ENCODE measurements at regions not wholly inside any gene's neighbourhood (a gene's known extent, or its start where the extent isn't known, plus 50 kb on each side); places are given as distances from the start of the nearest gene placed in this dataset.

DNA sequence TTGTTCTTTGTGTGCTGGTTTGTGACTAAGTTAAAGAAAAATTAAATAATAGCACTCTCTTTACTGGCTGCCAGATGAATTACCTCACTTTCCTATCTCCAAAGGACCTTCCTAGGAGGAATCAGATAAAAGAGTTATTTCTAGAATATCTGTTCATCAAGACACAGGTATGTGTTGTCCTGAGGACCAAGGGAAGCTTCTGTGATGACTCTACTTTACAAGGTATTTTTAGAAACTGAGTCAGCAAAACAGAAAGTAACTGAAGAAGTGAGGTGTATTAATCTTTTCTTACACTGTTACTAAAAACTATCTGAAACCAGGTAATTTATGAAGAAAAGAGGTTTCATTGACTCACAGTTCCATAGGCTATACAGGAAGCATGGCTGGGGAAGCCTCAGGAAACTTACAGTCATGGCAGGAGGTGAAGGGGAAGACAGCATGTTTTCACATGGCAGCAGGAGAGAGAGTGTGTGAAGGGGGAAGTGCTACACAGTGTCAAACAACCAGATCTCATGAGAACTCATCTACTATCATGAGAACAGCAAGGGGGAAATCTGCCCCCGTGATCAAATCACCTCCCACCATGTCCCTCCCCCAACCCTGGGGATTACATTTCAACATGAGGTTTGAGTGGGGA, 189.2 kb upstream of the DMAC1 start:
- TF ChIP-seq EP300 (IDR thresholded peaks at IDR 0.05) (no peak), POLR2A (IDR thresholded peaks at IDR 0.05) (no peak), POLR2AphosphoS5 (IDR thresholded peaks at IDR 0.05) (no peak), CTCF (IDR thresholded peaks at IDR 0.05) (no peak)
- Histone ChIP-seq H3K4me3 (no peak overlapping the region), H3K36me3 (no peaks in the 10 kb centered on the region), H3K9me3 (no peaks in the 10 kb centered on the region), H3K27ac (no peak overlapping the region), H3K4me1 (no peaks in the 10 kb centered on the region), H3K27me3 (no peaks in the 10 kb centered on the region)
- intact Hi-C loops (cut with DNase I; ENCODE audit: low total_unique reads): no loop called here
- no peak for DNase-seq
- 68 to 89% (median 79%) methylated on average over 1 of the region's 1 CpG for WGBS, 5 donors

- 74 to 84% (median 80%) methylated on average over 5 of the region's 5 CpGs for WGBS, 5 donors
- Histone ChIP-seq H3K9me3 (no peaks in the 10 kb centered on the region), H3K27ac (no peak overlapping the region), H3K27me3 (no peaks in the 10 kb centered on the region), H3K4me1 (peaks cover 0 to 4% (median 1%) of the 10 kb centered on the region in 4 donors), H3K4me3 (no peak overlapping the region), H3K36me3 (no peaks in the 10 kb centered on the region)
- TF ChIP-seq POLR2AphosphoS5 (IDR thresholded peaks at IDR 0.05): no peak
- no peak for TF ChIP-seq POLR2A (IDR thresholded peaks at IDR 0.05)
- no peak for TF ChIP-seq EP300 (IDR thresholded peaks at IDR 0.05)
- no peak for TF ChIP-seq CTCF (IDR thresholded peaks at IDR 0.05)
- DNase-seq: no peak
- intact Hi-C loops (cut with DNase I; ENCODE audit: low total_unique reads): no loop called here
These were observed 185.1 kb upstream of the DMAC1 start for GRCh38 chr9:7984692-7985091.

DNA sequence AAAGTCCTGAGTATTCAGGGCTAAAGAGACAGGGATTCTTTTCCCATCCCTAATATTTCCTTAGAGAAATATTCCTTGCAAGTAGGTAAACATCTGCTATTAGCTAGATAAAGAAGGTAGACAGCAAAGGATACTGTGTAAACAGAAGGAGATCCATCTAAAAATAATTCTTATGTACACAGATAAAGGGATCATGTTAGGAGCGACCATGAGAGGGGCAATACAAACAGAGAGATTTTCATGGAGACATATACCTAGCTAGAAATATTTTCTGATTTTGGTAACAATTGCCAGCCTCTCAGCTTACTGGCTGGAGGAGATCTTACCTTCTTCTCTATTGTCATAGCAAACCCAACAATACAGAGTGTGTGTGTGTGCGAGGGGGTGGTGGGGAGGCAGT, 184.6 kb upstream of the DMAC1 start:
- Histone ChIP-seq H3K27ac (no peak overlapping the region), H3K4me1 (peaks cover 0 to 4% (median 1%) of the 10 kb centered on the region in 4 donors), H3K4me3 (no peak overlapping the region), H3K27me3 (no peaks in the 10 kb centered on the region), H3K36me3 (no peaks in the 10 kb centered on the region), H3K9me3 (no peaks in the 10 kb centered on the region)
- intact Hi-C loops (cut with DNase I; ENCODE audit: low total_unique reads): no loop called here
- WGBS, 5 donors: 40 to 70% (median 66%) methylated on average over 2 of the region's 2 CpGs
- DNase-seq: no peak
- TF ChIP-seq POLR2A (IDR thresholded peaks at IDR 0.05): no peak
- no peak for TF ChIP-seq EP300 (IDR thresholded peaks at IDR 0.05)
- no peak for TF ChIP-seq CTCF (IDR thresholded peaks at IDR 0.05)
- no peak for TF ChIP-seq POLR2AphosphoS5 (IDR thresholded peaks at IDR 0.05)

DNA sequence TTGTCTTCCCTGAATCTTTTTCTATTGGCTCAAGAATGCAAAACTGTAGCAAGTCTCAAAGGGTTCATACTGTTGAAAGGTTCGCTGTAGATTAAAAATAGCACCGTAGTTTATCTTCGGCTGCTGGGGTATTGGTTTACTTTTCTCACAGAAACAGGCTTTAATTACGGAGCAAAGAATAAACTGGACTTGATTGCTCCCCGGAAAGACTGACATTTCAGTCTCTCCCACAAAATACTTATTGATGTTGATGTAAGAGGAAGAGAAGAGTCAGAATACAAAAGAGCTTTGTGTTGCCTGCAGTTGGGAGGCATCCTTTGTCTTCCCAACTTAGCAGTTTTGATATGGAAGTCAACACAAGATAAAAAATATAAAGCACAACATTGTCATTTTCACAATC, 183.9 kb upstream of the DMAC1 start:
- H3K36me3 ChIP-seq: no peaks in the 10 kb centered on the region
- WGBS, 5 donors: 14 to 32% (median 24%) methylated on average over 5 of the region's 5 CpGs
- no peak for TF ChIP-seq POLR2A (IDR thresholded peaks at IDR 0.05)
- no peak for TF ChIP-seq CTCF (IDR thresholded peaks at IDR 0.05)
- TF ChIP-seq POLR2AphosphoS5 (IDR thresholded peaks at IDR 0.05): no peak
- TF ChIP-seq EP300 (IDR thresholded peaks at IDR 0.05): no peak
- no peaks in the 10 kb centered on the region for H3K27me3 ChIP-seq
- H3K9me3 ChIP-seq: no peaks in the 10 kb centered on the region
- no peak overlapping the region for H3K27ac ChIP-seq
- intact Hi-C loops (cut with DNase I; ENCODE audit: low total_unique reads): no loop called here
- H3K4me3 ChIP-seq: no peak overlapping the region
- no peak for DNase-seq
- peaks cover 0 to 4% (median 1%) of the 10 kb centered on the region in 4 donors for H3K4me1 ChIP-seq
